Erythroblast (primary cell): ENCODE measurements at regions not wholly inside any gene's neighbourhood (a gene's known extent, or its start where the extent isn't known, plus 50 kb on each side); places are given as distances from the start of the nearest gene placed in this dataset.

ENCODE experiments used
- GATA1 ChIP-seq: IDR thresholded peaks from 2 replicates; pipeline ENCODE4 v1.6.1; 2011; ENCODE audit warnings: low read depth, mild to moderate bottlenecking, control low read depth, low read length, moderate library complexity
- POLR2A ChIP-seq: IDR thresholded peaks from 2 replicates; pipeline ENCODE4 v1.6.1; 2011; ENCODE audit warnings: mild to moderate bottlenecking, low read length

- no peak for TF ChIP-seq POLR2A
- TF ChIP-seq GATA1 = no peak
Measured at GRCh38 chr5:82517544-82518075, 239.5 kb upstream of the RPS23 start.
